K562 (cell line): ENCODE measurements at regions not wholly inside any gene's neighbourhood (a gene's known extent, or its start where the extent isn't known, plus 50 kb on each side); places are given as distances from the start of the nearest gene placed in this dataset.
"Not testable (repeated sequence)": the region's sequence is repeated elsewhere in the genome, so short reads cannot be mapped to it uniquely, and the experiment has no call there.

Experiments
- CBFA2T2 ChIP-seq: fragments of 450-650 bp; conservative IDR thresholded peaks from 2 replicates; pipeline ENCODE4 v1.6.1; 2017; ENCODE audit warnings: mild to moderate bottlenecking
- CHD1 ChIP-seq: fragments of 200-600 bp; sonication (generic); IDR thresholded peaks from one replicate; pipeline ENCODE4 v1.6.1; 2012; ENCODE audit warnings: mild to moderate bottlenecking, moderate library complexity, low read length, inconsistent platforms
- CHD2 ChIP-seq: IDR thresholded peaks from 2 replicates; pipeline ENCODE4 v1.6.1; 2011; ENCODE audit warnings: low read depth, low read length
- LEF1 ChIP-seq: fragments of 450-650 bp; IDR thresholded peaks from 2 replicates; pipeline ENCODE4 v1.6.1; 2016; ENCODE audit warnings: mild to moderate bottlenecking
- NR2F6 ChIP-seq: fragments of 450-650 bp; formaldehyde crosslinking; IDR thresholded peaks from 2 replicates; pipeline ENCODE4 v1.4.0; 2020; ENCODE audit warnings: mild to moderate bottlenecking
- ZNF274 ChIP-seq: IDR thresholded peaks from 2 replicates; pipeline ENCODE4 v1.6.1; 2011; ENCODE audit warnings: low read depth, mild to moderate bottlenecking, low read length, moderate library complexity, borderline replicate concordance
- ZNF3 ChIP-seq: fragments of 250-450 bp; sonication (Bioruptor Pico); IDR thresholded peaks from 2 replicates; pipeline ENCODE4 v1.5.0; 2021; ENCODE audit warnings: mild to moderate bottlenecking, moderate library complexity
- ZNF408 ChIP-seq: fragments of 250-450 bp; sonication (Bioruptor Pico); IDR thresholded peaks from 2 replicates; pipeline ENCODE4 v1.4.0; 2020; ENCODE audit warnings: low read depth, mild to moderate bottlenecking, moderate library complexity
- TF ChIP-seq, protein P1 (sequence below), 3 experiments: IDR thresholded peaks in 2 of 3; conservative IDR thresholded peaks in 1 of 3; 2 replicates each; pipeline ENCODE4 v1.5.1; 2011 to 2012; ENCODE audit warnings: low read length in 3 of 3, mild to moderate bottlenecking in 3 of 3, control low read depth in 2 of 3, improper control_type of control experiment in 1 of 3, inconsistent platforms in 1 of 3, low read depth in 1 of 3, mixed read lengths in 1 of 3, moderate library complexity in 1 of 3; ENCODE audit not compliant: insufficient read depth in 2 of 3

DNA sequence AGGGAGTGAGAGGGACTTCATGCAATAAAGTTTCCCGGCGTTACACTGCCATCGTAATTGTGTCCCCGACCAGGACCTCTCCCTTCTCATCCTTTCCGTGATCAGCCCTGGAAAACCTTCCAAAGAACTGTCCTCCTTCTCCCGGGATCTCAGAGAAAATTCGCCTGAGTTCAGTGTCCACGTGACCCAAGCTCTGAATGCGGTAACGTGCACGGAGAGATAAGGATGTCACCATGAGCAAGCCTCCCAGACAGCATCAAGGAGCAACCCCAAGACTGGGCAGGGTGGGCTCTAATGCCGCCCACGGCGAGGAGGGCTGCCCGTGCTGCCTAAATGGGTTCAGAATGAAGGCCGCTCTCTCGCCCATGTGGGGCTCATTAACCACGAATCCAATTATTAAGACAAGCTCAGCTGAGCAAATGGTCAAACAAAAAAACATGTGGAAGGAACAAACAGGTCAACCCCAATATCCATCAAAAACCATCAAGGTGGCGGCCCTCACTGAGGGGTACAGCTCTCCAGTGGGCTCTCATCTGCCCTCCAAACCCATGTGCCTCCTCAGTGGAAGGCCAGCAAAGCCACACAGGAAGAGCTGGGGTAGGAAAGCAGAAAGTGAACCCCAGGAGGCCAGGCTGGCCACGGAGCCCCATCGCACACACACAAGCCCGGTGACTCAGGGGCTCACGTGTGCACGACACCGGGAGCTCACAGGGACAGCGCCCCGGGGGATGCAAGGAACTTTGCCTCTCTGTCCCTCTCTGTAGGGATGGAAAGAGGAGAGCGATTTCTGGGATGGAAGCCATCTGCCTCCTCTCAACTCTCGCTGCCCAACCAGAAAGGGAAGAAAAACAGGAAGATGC, 62.0 kb downstream of the ART5 start:
- TF ChIP-seq ZNF3 (CRISPR knock-in tag); ZNF408 (CRISPR knock-in tag); CHD1; LEF1; CBFA2T2; NR2F6 (CRISPR knock-in tag); CHD2; ZNF274: not testable (repeated sequence)
- TF ChIP-seq, protein P1, sequence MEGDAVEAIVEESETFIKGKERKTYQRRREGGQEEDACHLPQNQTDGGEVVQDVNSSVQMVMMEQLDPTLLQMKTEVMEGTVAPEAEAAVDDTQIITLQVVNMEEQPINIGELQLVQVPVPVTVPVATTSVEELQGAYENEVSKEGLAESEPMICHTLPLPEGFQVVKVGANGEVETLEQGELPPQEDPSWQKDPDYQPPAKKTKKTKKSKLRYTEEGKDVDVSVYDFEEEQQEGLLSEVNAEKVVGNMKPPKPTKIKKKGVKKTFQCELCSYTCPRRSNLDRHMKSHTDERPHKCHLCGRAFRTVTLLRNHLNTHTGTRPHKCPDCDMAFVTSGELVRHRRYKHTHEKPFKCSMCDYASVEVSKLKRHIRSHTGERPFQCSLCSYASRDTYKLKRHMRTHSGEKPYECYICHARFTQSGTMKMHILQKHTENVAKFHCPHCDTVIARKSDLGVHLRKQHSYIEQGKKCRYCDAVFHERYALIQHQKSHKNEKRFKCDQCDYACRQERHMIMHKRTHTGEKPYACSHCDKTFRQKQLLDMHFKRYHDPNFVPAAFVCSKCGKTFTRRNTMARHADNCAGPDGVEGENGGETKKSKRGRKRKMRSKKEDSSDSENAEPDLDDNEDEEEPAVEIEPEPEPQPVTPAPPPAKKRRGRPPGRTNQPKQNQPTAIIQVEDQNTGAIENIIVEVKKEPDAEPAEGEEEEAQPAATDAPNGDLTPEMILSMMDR (IDR thresholded peaks at IDR 0.05 in 2 of 3, conservative IDR thresholded peaks at IDR 0.05 in 1 of 3; ENCODE audit: insufficient read depth in 2 of 3, low read depth in 1 of 3, low read length in 3 of 3) = not testable (repeated sequence)
